Breast epithelium (tissue), 4 donors: ENCODE measurements at regions not wholly inside any gene's neighbourhood (a gene's known extent, or its start where the extent isn't known, plus 50 kb on each side); places are given as distances from the start of the nearest gene placed in this dataset.

Experiments used
- DNase-seq, 2 donors: peaks; one replicate each; pipeline ENCODE4 v3.0.0-alpha.2; 2019; ENCODE audit warnings: low spot score in 2 of 2
- H3K27ac ChIP-seq, 2 donors: fragments of 200-600 bp; sonication (generic) in 1 of 2; one replicate each; pipeline ENCODE4 v1.5.1; 2016 to 2019; ENCODE audit warnings: mild to moderate bottlenecking in 1 of 2
- H3K27me3 ChIP-seq, 2 donors: fragments of 200-600 bp; sonication (generic) in 1 of 2; one replicate each; pipeline versions ENCODE4 v1.5.1 to v1.6.0; 2017 to 2019; ENCODE audit warnings: control low read depth in 1 of 2, mild to moderate bottlenecking in 1 of 2
- H3K36me3 ChIP-seq: fragments of 200-600 bp; one replicate; pipeline ENCODE4 v1.5.1; 2019
- H3K4me1 ChIP-seq, 2 donors: fragments of 200-600 bp; sonication (generic); one replicate each; pipeline ENCODE4 v1.5.1; 2016 to 2019; ENCODE audit warnings: control low read depth in 1 of 2
- H3K4me3 ChIP-seq, 3 donors: fragments of 200-600 bp; sonication (generic); 1 replicate in 2 of 3; 2 replicates in 1 of 3; pipeline ENCODE4 v1.5.1; 2016 to 2019; ENCODE audit warnings: mild to moderate bottlenecking in 3 of 3, moderate library complexity in 2 of 3
- H3K9me3 ChIP-seq, 2 donors: fragments of 200-600 bp; sonication (generic) in 1 of 2; one replicate each; pipeline ENCODE4 v1.5.1; 2016 to 2019; ENCODE audit warnings: control low read depth in 1 of 2
- POLR2A ChIP-seq: fragments of 450-650 bp; IDR thresholded peaks from one replicate; pipeline ENCODE4 v1.6.1; 2016; ENCODE audit warnings: antibody characterized with exemption, mild to moderate bottlenecking, moderate library complexity
- POLR2AphosphoS5 ChIP-seq, 3 donors: sonication (generic); formaldehyde crosslinking; IDR thresholded peaks; one replicate each; pipeline ENCODE4 v1.6.1; 2017; ENCODE audit warnings: antibody characterized with exemption in 3 of 3
- intact Hi-C: fragments of 100-400 bp; cut with DNase I; formaldehyde crosslinking; loops from one replicate; pipeline ENCODE4 v1.15.1; 2023; ENCODE audit warnings: low total_unique reads
- TF ChIP-seq, protein P1 (sequence below), 3 donors: fragments of 450-650 bp; IDR thresholded peaks; one replicate each; pipeline ENCODE4 v1.5.1; 2016 to 2017; ENCODE audit warnings: antibody characterized with exemption in 3 of 3, mild to moderate bottlenecking in 3 of 3, moderate library complexity in 3 of 3

DNA sequence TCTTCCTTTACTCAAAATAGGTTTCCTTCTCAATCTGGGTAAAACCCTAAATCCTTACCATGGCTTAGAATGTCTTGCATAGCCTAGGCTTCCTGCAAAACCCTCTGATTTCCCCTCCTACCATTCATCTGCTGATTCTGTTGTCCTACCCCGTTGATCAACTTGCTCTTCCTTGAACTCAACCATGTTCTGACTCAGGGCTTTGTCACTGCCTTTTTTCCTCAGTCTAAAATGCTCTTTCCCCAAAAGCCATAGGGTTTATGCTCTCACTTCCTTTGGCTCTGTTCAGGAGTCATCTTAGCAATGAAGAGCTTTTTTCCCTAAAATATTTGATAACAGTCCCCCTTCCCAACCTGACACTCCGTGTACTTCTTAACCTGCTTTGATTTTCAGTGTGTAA is 79.4 kb upstream of the IZUMO3 start:
- no peak for DNase-seq
- Histone ChIP-seq H3K4me3 (no peak overlapping the region), H3K4me1 (no peaks in the 10 kb centered on the region), H3K9me3 (no peaks in the 10 kb centered on the region), H3K36me3 (no peaks in the 10 kb centered on the region), H3K27me3 (no peaks in the 10 kb centered on the region), H3K27ac (no peak overlapping the region)
- TF ChIP-seq, protein P1, sequence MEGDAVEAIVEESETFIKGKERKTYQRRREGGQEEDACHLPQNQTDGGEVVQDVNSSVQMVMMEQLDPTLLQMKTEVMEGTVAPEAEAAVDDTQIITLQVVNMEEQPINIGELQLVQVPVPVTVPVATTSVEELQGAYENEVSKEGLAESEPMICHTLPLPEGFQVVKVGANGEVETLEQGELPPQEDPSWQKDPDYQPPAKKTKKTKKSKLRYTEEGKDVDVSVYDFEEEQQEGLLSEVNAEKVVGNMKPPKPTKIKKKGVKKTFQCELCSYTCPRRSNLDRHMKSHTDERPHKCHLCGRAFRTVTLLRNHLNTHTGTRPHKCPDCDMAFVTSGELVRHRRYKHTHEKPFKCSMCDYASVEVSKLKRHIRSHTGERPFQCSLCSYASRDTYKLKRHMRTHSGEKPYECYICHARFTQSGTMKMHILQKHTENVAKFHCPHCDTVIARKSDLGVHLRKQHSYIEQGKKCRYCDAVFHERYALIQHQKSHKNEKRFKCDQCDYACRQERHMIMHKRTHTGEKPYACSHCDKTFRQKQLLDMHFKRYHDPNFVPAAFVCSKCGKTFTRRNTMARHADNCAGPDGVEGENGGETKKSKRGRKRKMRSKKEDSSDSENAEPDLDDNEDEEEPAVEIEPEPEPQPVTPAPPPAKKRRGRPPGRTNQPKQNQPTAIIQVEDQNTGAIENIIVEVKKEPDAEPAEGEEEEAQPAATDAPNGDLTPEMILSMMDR (IDR thresholded peaks at IDR 0.05) = no peak
- TF ChIP-seq POLR2A = no peak
- TF ChIP-seq POLR2AphosphoS5 (IDR thresholded peaks at IDR 0.05) = no peak
- intact Hi-C loops = loop anchor here (10.0 kb wide), 1 partner anchor 680 kb away; no protein-coding TSS in a partner anchor

DNA sequence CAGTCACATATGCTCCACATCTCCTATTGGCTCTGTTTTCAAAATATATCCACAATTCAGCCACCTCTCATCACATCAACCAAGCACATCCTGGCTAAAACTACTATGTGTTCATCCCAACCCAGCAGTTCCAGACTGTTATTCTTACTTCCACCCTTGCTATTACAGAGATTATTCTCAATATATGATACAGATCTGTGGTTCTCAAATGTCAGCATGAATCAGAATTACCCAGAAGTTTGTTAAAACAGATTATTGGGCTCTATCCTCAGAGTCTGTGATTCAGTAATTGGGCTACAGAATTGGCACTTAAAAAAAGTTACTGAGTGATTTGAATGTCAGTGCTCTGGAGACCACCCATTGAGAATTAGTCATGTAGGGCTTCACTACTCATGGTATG is 78.8 kb upstream of the IZUMO3 start:
- intact Hi-C loops = loop anchor here (10.0 kb wide), 1 partner anchor 680 kb away; no protein-coding TSS in a partner anchor
- TF ChIP-seq POLR2A = no peak
- TF ChIP-seq, protein P1 (IDR thresholded peaks at IDR 0.05) = no peak
- TF ChIP-seq POLR2AphosphoS5 (IDR thresholded peaks at IDR 0.05) = no peak
- Histone ChIP-seq H3K4me1 (no peaks in the 10 kb centered on the region), H3K4me3 (no peak overlapping the region), H3K36me3 (no peaks in the 10 kb centered on the region), H3K27me3 (no peaks in the 10 kb centered on the region), H3K27ac (no peak overlapping the region), H3K9me3 (no peaks in the 10 kb centered on the region)
- DNase-seq = no peak

DNA sequence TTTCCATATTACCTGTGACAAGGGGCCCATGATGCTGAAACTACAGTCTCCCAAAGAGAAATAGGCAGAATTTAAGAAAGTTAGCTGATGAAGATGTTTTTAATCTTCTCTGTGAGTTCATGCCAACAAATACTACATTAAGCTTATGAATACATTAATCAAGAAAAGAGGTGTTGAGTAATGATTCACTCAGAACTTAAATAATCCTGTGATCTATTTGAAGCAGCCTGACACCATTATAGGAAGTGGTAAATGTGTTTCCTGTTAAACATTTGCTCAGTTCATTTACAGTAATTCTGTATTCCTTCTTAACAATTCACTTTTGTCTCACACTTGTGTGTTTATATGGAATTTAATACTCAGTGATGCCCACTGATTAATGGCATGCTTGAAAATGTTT is 75.0 kb upstream of the IZUMO3 start:
- H3K27ac ChIP-seq = no peak overlapping the region

DNA sequence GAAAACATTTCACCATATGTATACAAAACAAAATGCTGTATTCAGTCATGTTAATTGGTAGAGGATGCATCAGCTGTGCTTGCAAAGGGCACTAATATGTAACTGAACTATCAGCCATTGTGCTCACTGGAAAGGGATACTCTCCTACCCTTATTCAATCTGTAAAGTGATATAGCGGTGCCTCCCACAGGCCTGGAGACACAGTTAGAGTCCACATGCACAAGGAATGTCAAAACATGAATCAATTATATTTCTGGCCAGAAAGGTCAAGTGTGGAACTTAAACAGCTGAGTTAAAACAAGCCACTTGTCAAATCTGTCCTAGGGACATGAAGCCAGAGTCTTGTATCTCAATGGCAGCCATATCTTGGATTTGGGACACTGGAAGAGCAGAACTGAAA is 71.2 kb upstream of the IZUMO3 start:
- DNase-seq = no peak
- Histone ChIP-seq H3K9me3 (no peaks in the 10 kb centered on the region), H3K27me3 (no peaks in the 10 kb centered on the region), H3K4me3 (no peak overlapping the region), H3K4me1 (no peaks in the 10 kb centered on the region), H3K36me3 (no peaks in the 10 kb centered on the region), H3K27ac (no peak overlapping the region)
- no peak for TF ChIP-seq POLR2AphosphoS5 (IDR thresholded peaks at IDR 0.05)
- TF ChIP-seq POLR2A = no peak
- TF ChIP-seq, protein P1 (IDR thresholded peaks at IDR 0.05) = no peak
- intact Hi-C loops = no loop called here

More for the DNA sequence above, 75.0 kb upstream of the IZUMO3 start:
- no peaks in the 10 kb centered on the region for H3K36me3 ChIP-seq
- no peaks in the 10 kb centered on the region for H3K4me1 ChIP-seq
- DNase-seq = no peak
- intact Hi-C loops = loop anchor here (10.0 kb wide), 1 partner anchor 684 kb away; no protein-coding TSS in a partner anchor
- no peak for TF ChIP-seq POLR2AphosphoS5 (IDR thresholded peaks at IDR 0.05)
- TF ChIP-seq POLR2A = no peak
- TF ChIP-seq, protein P1 (IDR thresholded peaks at IDR 0.05) = no peak
- H3K27me3 ChIP-seq = no peaks in the 10 kb centered on the region
- H3K4me3 ChIP-seq = no peak overlapping the region
- no peaks in the 10 kb centered on the region for H3K9me3 ChIP-seq

DNA sequence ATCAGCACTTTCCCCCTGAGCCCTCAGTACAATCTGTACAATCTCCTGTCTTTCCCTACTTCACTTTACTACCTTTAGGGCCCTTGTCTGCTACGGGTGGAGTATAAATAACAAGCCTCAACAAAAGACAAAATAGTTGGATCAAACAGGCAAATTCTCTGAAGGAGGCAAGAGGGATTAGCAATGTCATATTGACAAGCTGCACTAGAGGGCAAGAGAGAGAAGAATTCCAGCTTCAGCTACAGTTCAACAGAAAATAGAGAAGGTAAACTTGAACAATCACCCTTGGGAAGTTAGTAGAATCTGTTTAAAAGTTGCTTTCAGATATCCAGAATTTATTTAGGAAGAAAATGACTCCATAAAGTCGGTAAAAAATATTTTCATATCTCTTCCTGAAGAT is 68.4 kb upstream of the IZUMO3 start:
- Histone ChIP-seq H3K27ac (no peak overlapping the region), H3K9me3 (no peaks in the 10 kb centered on the region), H3K4me3 (no peak overlapping the region), H3K36me3 (no peaks in the 10 kb centered on the region), H3K4me1 (no peaks in the 10 kb centered on the region), H3K27me3 (no peaks in the 10 kb centered on the region)
- no peak for DNase-seq
- TF ChIP-seq POLR2A (no peak), POLR2AphosphoS5 (IDR thresholded peaks at IDR 0.05) (no peak)
- TF ChIP-seq, protein P1 (IDR thresholded peaks at IDR 0.05) = peak in 1 of 3 donors; percentile 27
- intact Hi-C loops = no loop called here
